HCT116 (cell line): ENCODE measurements at regions not wholly inside any gene's neighbourhood (a gene's known extent, or its start where the extent isn't known, plus 50 kb on each side); places are given as distances from the start of the nearest gene placed in this dataset.

Experiments
- ATAC-seq: fragments of 200-7000 bp; cut with Tn5 transposase; 2 replicates; pipeline ENCODE4 v1.9.1; 2020; ENCODE audit warnings: mild to moderate bottlenecking, moderate library complexity
- BruUV-seq: library from RNA; stranded (reverse); fragments of 400-500 nt; replicated peaks from 2 replicates; lab custom pipeline; 2021; lab: Mats Ljungman, UMichigan
- CTCF ChIA-PET: fragments of 300-600 bp; sonication (Branson Sonifier 250); formaldehyde crosslinking; loops from one replicate; lab custom pipeline; 2021; ENCODE audit warnings: antibody characterized with exemption; lab: Charles Lee
- POLR2A ChIA-PET: fragments of 300-600, 350-600 bp; sonication (Branson Sonifier 250); formaldehyde crosslinking; loops from one replicate; lab custom pipeline; 2021; ENCODE audit warnings: antibody characterized with exemption; lab: Charles Lee
- RAD21 ChIA-PET, 2 experiments: fragments of 300-600 bp; sonication (Branson Sonifier 250); formaldehyde crosslinking; loops; one replicate each; lab custom pipeline; 2023; ENCODE audit warnings: low total read pairs in 2 of 2; ENCODE audit not compliant: uncharacterized antibody in 2 of 2, unreplicated experiment in 2 of 2, low non-redundant PET in 1 of 2; lab: Charles Lee
- DNase-seq: peaks from one replicate; pipeline ENCODE4 v3.0.0-alpha.2; 2010; ENCODE audit warnings: low read depth, low spot score
- H2AFZ ChIP-seq: fragments of 200-600 bp; shearing (Covaris generic), sonication (generic); 2 replicates; pipeline ENCODE4 v1.6.1; 2017; ENCODE audit warnings: low read depth, mixed run types, mixed read lengths, antibody characterized with exemption, low read length; ENCODE audit not compliant: poor library complexity, severe bottlenecking
- H3K27ac ChIP-seq: 2 replicates; pipeline ENCODE4 v1.5.1; 2012; ENCODE audit warnings: low read depth, low read length
- H3K27me3 ChIP-seq: fragments of 200-600 bp; sonication (generic); 2 replicates; pipeline ENCODE4 v1.6.1; 2016; ENCODE audit warnings: mixed run types, low read length, mixed read lengths; ENCODE audit not compliant: insufficient read depth
- H3K36me3 ChIP-seq, 2 experiments: fragments of 200-500 bp in 1 of 2; fragments of 200-600 bp in 1 of 2; sonication (Bioruptor generic) in 1 of 2; sonication (generic) in 1 of 2; 2 replicates each; pipeline versions ENCODE4 v1.5.1 to v1.6.1; 2014 to 2016; ENCODE audit warnings: low read length in 2 of 2, inconsistent platforms in 1 of 2, mixed read lengths in 1 of 2, mixed run types in 1 of 2; ENCODE audit not compliant: insufficient read depth in 2 of 2, control insufficient read depth in 1 of 2
- H3K4me1 ChIP-seq, 2 experiments: fragments of 200-600 bp in 1 of 2; sonication (generic) in 1 of 2; 2 replicates each; pipeline versions ENCODE4 v1.5.1 to v1.6.1; 2012 to 2017; ENCODE audit warnings: low read length in 2 of 2, inconsistent platforms in 1 of 2, mild to moderate bottlenecking in 1 of 2, mixed read lengths in 1 of 2, mixed run types in 1 of 2, moderate library complexity in 1 of 2; ENCODE audit not compliant: insufficient read depth in 2 of 2, control insufficient read depth in 1 of 2
- H3K4me2 ChIP-seq: fragments of 200-600 bp; sonication (generic); 2 replicates; pipeline ENCODE4 v1.6.1; 2017; ENCODE audit warnings: mixed run types, low read length, mixed read lengths
- H3K4me3 ChIP-seq, 2 experiments: fragments of 200-600 bp in 1 of 2; sonication (generic) in 1 of 2; replicated peaks in 1 of 2; 2 replicates each; pipeline ENCODE4 v1.5.1; 2011 to 2016; ENCODE audit warnings: low read length in 2 of 2, control low read depth in 1 of 2, low read depth in 1 of 2, mild to moderate bottlenecking in 1 of 2, mixed read lengths in 1 of 2, mixed run types in 1 of 2
- H3K79me2 ChIP-seq: fragments of 200-600 bp; sonication (generic); 2 replicates; pipeline ENCODE4 v1.6.1; 2017; ENCODE audit warnings: mild to moderate bottlenecking, mixed run types, low read length, moderate library complexity, mixed read lengths; ENCODE audit not compliant: insufficient read depth
- H3K9ac ChIP-seq: fragments of 200-600 bp; sonication (generic); 2 replicates; pipeline ENCODE4 v1.6.1; 2016; ENCODE audit warnings: low read length, mixed read lengths
- H3K9me2 ChIP-seq: fragments of 200-600 bp; sonication (generic), shearing (Covaris generic); 2 replicates; pipeline ENCODE4 v1.6.1; 2017; ENCODE audit warnings: mixed run types, mild to moderate bottlenecking, moderate library complexity; ENCODE audit not compliant: insufficient read depth
- H3K9me3 ChIP-seq, 2 experiments: fragments of 200-500 bp in 1 of 2; fragments of 200-600 bp in 1 of 2; sonication (Bioruptor generic) in 1 of 2; sonication (generic) in 1 of 2; 2 replicates each; pipeline ENCODE4 v1.6.1; 2014 to 2017; ENCODE audit warnings: low read length in 2 of 2, mixed read lengths in 2 of 2, inconsistent platforms in 1 of 2, low read depth in 1 of 2, mild to moderate bottlenecking in 1 of 2, mixed run types in 1 of 2, moderate library complexity in 1 of 2; ENCODE audit not compliant: control insufficient read depth in 1 of 2, insufficient read depth in 1 of 2
- H4K20me1 ChIP-seq: fragments of 200-600 bp; sonication (generic), shearing (Covaris generic); 2 replicates; pipeline ENCODE4 v1.6.1; 2017; ENCODE audit warnings: mixed run types, mild to moderate bottlenecking, moderate library complexity; ENCODE audit not compliant: insufficient read depth
- CBX3 ChIP-seq: IDR thresholded peaks from 2 replicates; pipeline ENCODE4 v1.6.1; 2012; ENCODE audit warnings: low read depth
- CEBPB ChIP-seq: IDR thresholded peaks from 2 replicates; pipeline ENCODE4 v1.6.1; 2012; ENCODE audit warnings: low read depth
- CTCF ChIP-seq, 3 experiments: fragments of 200-600 bp in 1 of 3; sonication (generic) in 1 of 3; IDR thresholded peaks in 2 of 3; conservative IDR thresholded peaks in 1 of 3; 2 replicates each; pipeline ENCODE4 v1.5.1; 2012 to 2017; ENCODE audit warnings: low read depth in 2 of 3, low read length in 2 of 3, antibody characterized with exemption in 1 of 3, borderline replicate concordance in 1 of 3, control low read depth in 1 of 3, mild to moderate bottlenecking in 1 of 3, mixed read lengths in 1 of 3, mixed run types in 1 of 3, moderate library complexity in 1 of 3; ENCODE audit not compliant: insufficient read depth in 1 of 3
- ELF1 ChIP-seq: IDR thresholded peaks from 2 replicates; pipeline ENCODE4 v1.6.1; 2012; ENCODE audit warnings: low read depth, borderline replicate concordance
- EZH2phosphoT487 ChIP-seq: fragments of 200-600 bp; IDR thresholded peaks from 2 replicates; pipeline ENCODE4 v1.6.1; 2018; ENCODE audit warnings: antibody characterized with exemption, borderline replicate concordance
- FOSL1 ChIP-seq: IDR thresholded peaks from 2 replicates; pipeline ENCODE4 v1.6.1; 2012; ENCODE audit warnings: low read depth
- MAX ChIP-seq: IDR thresholded peaks from 2 replicates; pipeline ENCODE4 v1.6.1; 2012
- POLR2A ChIP-seq: IDR thresholded peaks from 2 replicates; pipeline ENCODE4 v1.7.0; 2011; ENCODE audit warnings: borderline replicate concordance; ENCODE audit not compliant: insufficient read depth, insufficient read length; ENCODE audit errors: extremely low read depth
- POLR2AphosphoS5 ChIP-seq: IDR thresholded peaks from 2 replicates; pipeline ENCODE4 v1.6.1; 2011; ENCODE audit warnings: mild to moderate bottlenecking, low read depth, low read length, moderate library complexity
- RAD21 ChIP-seq: IDR thresholded peaks from 2 replicates; pipeline ENCODE4 v1.6.1; 2012; ENCODE audit warnings: low read depth, mild to moderate bottlenecking
- REST ChIP-seq: IDR thresholded peaks from 2 replicates; pipeline ENCODE4 v1.6.1; 2012; ENCODE audit warnings: low read depth
- SIN3A ChIP-seq: IDR thresholded peaks from 2 replicates; pipeline ENCODE4 v1.6.1; 2012; ENCODE audit warnings: low read depth
- SRF ChIP-seq: IDR thresholded peaks from 2 replicates; pipeline ENCODE4 v1.6.1; 2012; ENCODE audit warnings: low read depth
- TCF7L2 ChIP-seq: IDR thresholded peaks from 2 replicates; pipeline ENCODE4 v1.7.0; 2011; ENCODE audit warnings: borderline replicate concordance, inconsistent platforms; ENCODE audit not compliant: insufficient read depth, insufficient read length; ENCODE audit errors: extremely low read depth
- YY1 ChIP-seq: IDR thresholded peaks from 2 replicates; pipeline ENCODE4 v1.6.1; 2011; ENCODE audit warnings: low read length, low read depth, moderate library complexity, mild to moderate bottlenecking; ENCODE audit not compliant: insufficient replicate concordance; ENCODE audit errors: extremely low read depth
- ZBTB33 ChIP-seq: IDR thresholded peaks from 2 replicates; pipeline ENCODE4 v1.6.1; 2011; ENCODE audit warnings: mild to moderate bottlenecking, low read length, moderate library complexity; ENCODE audit not compliant: insufficient replicate concordance; ENCODE audit errors: extremely low read depth
- ZFX ChIP-seq: fragments of 450-650 bp; IDR thresholded peaks from 2 replicates; pipeline ENCODE4 v1.6.1; 2017
- ZNF274 ChIP-seq: fragments of 200-500 bp; sonication (Bioruptor generic); IDR thresholded peaks from 2 replicates; pipeline ENCODE4 v1.6.1; 2014; ENCODE audit warnings: mild to moderate bottlenecking, low read depth, low read length, inconsistent platforms
- intact Hi-C: fragments of 100-400 bp; cut with micrococcal nuclease; formaldehyde crosslinking; loops from 2 replicates; pipeline ENCODE4 v1.10.0; 2022

GRCh38 chr12:66804563-66804974 is 125.7 kb upstream of the GRIP1 start:
- H3K4me2 ChIP-seq: no peak overlapping the region
- H3K27me3 ChIP-seq: peaks cover 61% of the 10 kb centered on the region
- ChIA-PET CTCF (no interaction called here), RAD21 (no interaction called here), POLR2A (no interaction called here)
- no peaks in the 10 kb centered on the region for H3K9me2 ChIP-seq
- TF ChIP-seq POLR2A (no peak), ELF1 (no peak), ZFX (no peak), POLR2AphosphoS5 (no peak), REST (no peak), TCF7L2 (no peak), FOSL1 (no peak), CTCF (IDR thresholded peaks at IDR 0.05 in 2 of 3, conservative IDR thresholded peaks at IDR 0.05 in 1 of 3; ENCODE audit: borderline replicate concordance in 1 of 3, insufficient read depth in 1 of 3, low read depth in 2 of 3, low read length in 2 of 3) (no peak), EZH2phosphoT487 (no peak), CEBPB (no peak), SIN3A (no peak), MAX (no peak), ZBTB33 (no peak), CBX3 (no peak), ZNF274 (no peak), SRF (no peak), RAD21 (no peak), YY1 (no peak)
- no peak overlapping the region for H2AFZ ChIP-seq
- intact Hi-C loops: no loop called here
- H3K9ac ChIP-seq: no peak overlapping the region
- H3K27ac ChIP-seq: no peak overlapping the region
- H3K4me1 ChIP-seq: no peaks in the 10 kb centered on the region
- no peak overlapping the region for H3K4me3 ChIP-seq
- no peaks in the 10 kb centered on the region for H3K36me3 ChIP-seq
- ATAC-seq: no peak
- no peaks in the 10 kb centered on the region for H4K20me1 ChIP-seq
- no peaks in the 10 kb centered on the region for H3K9me3 ChIP-seq
- no peak for DNase-seq
- no peaks in the 10 kb centered on the region for H3K79me2 ChIP-seq
- BruUV-seq: no TSS peak
